ENCODE measurements at regions not wholly inside any gene's neighbourhood (a gene's known extent, or its start where the extent isn't known, plus 50 kb on each side); places are given as distances from the start of the nearest gene placed in this dataset.
A peak's percentile ranks its signal among the peaks of the same experiment; 100 is the strongest.

- BruUV-seq (replicated peaks) = no TSS peak
- H2AFZ ChIP-seq (ENCODE audit: low read depth, low read length, poor library complexity, severe bottlenecking) = no peak overlapping the region
- ATAC-seq = no peak
These were observed 132.5 kb upstream of the RFLNA start for GRCh38 chr12:124162151-124163110.

More at GRCh38 chr12:124162151-124163110, 132.5 kb upstream of the RFLNA start:
- Histone ChIP-seq H3K79me2 (ENCODE audit: insufficient read depth, low read length) (no peaks in the 10 kb centered on the region), H4K20me1 (ENCODE audit: insufficient read depth) (no peaks in the 10 kb centered on the region), H3K4me1 (ENCODE audit: control insufficient read depth in 1 of 2, insufficient read depth in 2 of 2, low read length in 2 of 2) (no peaks in the 10 kb centered on the region), H3K9me3 (ENCODE audit: control insufficient read depth in 1 of 2, insufficient read depth in 1 of 2, low read depth in 1 of 2, low read length in 2 of 2) (no peaks in the 10 kb centered on the region), H3K9me2 (ENCODE audit: insufficient read depth) (no peaks in the 10 kb centered on the region), H3K36me3 (ENCODE audit: control insufficient read depth in 1 of 2, insufficient read depth in 2 of 2, low read length in 2 of 2) (no peaks in the 10 kb centered on the region), H3K27me3 (ENCODE audit: insufficient read depth, low read length) (no peaks in the 10 kb centered on the region), H3K4me2 (ENCODE audit: low read length) (no peak overlapping the region), H3K4me3 (replicated peaks in 1 of 2; ENCODE audit: low read depth in 1 of 2, low read length in 2 of 2) (no peak overlapping the region), H3K9ac (ENCODE audit: low read length) (no peak overlapping the region), H3K27ac (ENCODE audit: low read depth, low read length) (no peak overlapping the region)
- intact Hi-C loops (cut with micrococcal nuclease) = no loop called here
- TF ChIP-seq RAD21 (IDR thresholded peaks at IDR 0.05; ENCODE audit: low read depth) (peak; percentile 63), CTCF (IDR thresholded peaks at IDR 0.05 in 2 of 3, conservative IDR thresholded peaks at IDR 0.05 in 1 of 3; ENCODE audit: borderline replicate concordance in 1 of 3, insufficient read depth in 1 of 3, low read depth in 2 of 3, low read length in 2 of 3) (peak in 2 of 3 experiments; percentile 27 to 28; a peak in 3 of 6 replicates), JUND (IDR thresholded peaks at IDR 0.05) (no peak), EGR1 (IDR thresholded peaks at IDR 0.05; ENCODE audit: low read depth) (no peak)
- RAD21 ChIA-PET (ENCODE audit: low non-redundant PET in 1 of 2, low total read pairs in 2 of 2, uncharacterized antibody in 2 of 2, unreplicated experiment in 2 of 2) = no interaction called here
- POLR2A ChIA-PET = no interaction called here
- CTCF ChIA-PET = no interaction called here
- DNase-seq (ENCODE audit: low read depth, low spot score) = peak; percentile 6
